Cardiac muscle cell (in vitro differentiated cells and primary cell): ENCODE measurements at regions not wholly inside any gene's neighbourhood (a gene's known extent, or its start where the extent isn't known, plus 50 kb on each side); places are given as distances from the start of the nearest gene placed in this dataset.

Experiments used
- DNase-seq, 2 donors: peaks; one replicate each; pipeline versions ENCODE4 v3.0.0 to v3.0.0-alpha.2; 2010 to 2017; ENCODE audit warnings: low read depth in 1 of 2, low spot score in 1 of 2
- H3K27ac ChIP-seq: fragments of 200-600 bp; sonication (generic); 2 replicates; pipeline ENCODE4 v1.5.1; 2016
- H3K27me3 ChIP-seq: fragments of 200-600 bp; sonication (generic); 2 replicates; pipeline ENCODE4 v1.6.0; 2016; ENCODE audit warnings: control low read depth
- H3K36me3 ChIP-seq: fragments of 200-600 bp; sonication (generic); 2 replicates; pipeline ENCODE4 v1.5.1; 2016; ENCODE audit warnings: control low read depth
- H3K4me1 ChIP-seq: fragments of 200-600 bp; sonication (generic); 2 replicates; pipeline ENCODE4 v1.8.1; 2017; ENCODE audit warnings: low read depth, mild to moderate bottlenecking, mixed run types
- H3K4me3 ChIP-seq: fragments of 200-600 bp; sonication (generic); 2 replicates; pipeline ENCODE4 v1.5.1; 2016; ENCODE audit warnings: mild to moderate bottlenecking
- H3K9me3 ChIP-seq: fragments of 200-600 bp; sonication (generic); 2 replicates; pipeline ENCODE4 v1.5.1; 2017; ENCODE audit warnings: low read depth, mild to moderate bottlenecking, control low read depth
- CTCF ChIP-seq: IDR thresholded peaks from 2 replicates; pipeline ENCODE4 v1.5.1; 2012; ENCODE audit warnings: low read depth, mild to moderate bottlenecking, low read length

DNA sequence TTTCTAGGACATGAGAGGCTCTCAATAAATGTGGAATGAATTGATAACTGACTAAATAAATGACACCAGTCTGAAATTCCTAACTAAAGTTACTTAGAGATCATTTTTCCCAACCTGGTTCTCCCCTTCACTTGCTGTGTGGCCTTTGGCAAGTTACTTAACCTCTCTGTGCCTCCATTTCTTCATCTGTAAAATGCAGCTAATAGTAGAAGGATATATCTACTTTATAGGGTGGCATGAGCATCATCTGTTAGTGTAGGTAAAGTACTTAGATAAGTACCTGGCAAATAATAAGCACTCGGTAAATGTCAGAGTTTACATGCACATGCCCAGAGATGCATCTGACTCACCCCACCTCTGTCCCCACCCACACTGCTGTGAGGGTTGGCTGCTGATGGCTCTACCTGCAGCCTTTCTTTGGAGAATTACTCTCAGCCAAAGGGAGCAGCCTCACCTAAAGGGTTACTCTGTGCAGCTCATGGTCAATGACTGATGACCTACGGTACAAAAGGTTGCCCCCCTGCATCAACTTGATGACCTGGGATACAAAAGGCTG lies 139.3 kb downstream of the CHIC2 start:
- no peak for TF ChIP-seq CTCF
- H3K27me3 ChIP-seq = no peaks in the 10 kb centered on the region
- H3K36me3 ChIP-seq = no peaks in the 10 kb centered on the region
- no peaks in the 10 kb centered on the region for H3K4me1 ChIP-seq
- DNase-seq = no peak
- no peak overlapping the region for H3K4me3 ChIP-seq
- no peak overlapping the region for H3K27ac ChIP-seq
- no peaks in the 10 kb centered on the region for H3K9me3 ChIP-seq

- no peak for DNase-seq
These were observed 139.9 kb downstream of the CHIC2 start for GRCh38 chr4:53924333-53925049.

GRCh38 chr4:53923921-53924320 lies 140.5 kb downstream of the CHIC2 start:
- H3K36me3 ChIP-seq = no peaks in the 10 kb centered on the region
- DNase-seq = no peak
- no peaks in the 10 kb centered on the region for H3K4me1 ChIP-seq
- no peak for TF ChIP-seq CTCF
- H3K9me3 ChIP-seq = no peaks in the 10 kb centered on the region
- H3K27me3 ChIP-seq = no peaks in the 10 kb centered on the region
- H3K27ac ChIP-seq = no peak overlapping the region
- no peak overlapping the region for H3K4me3 ChIP-seq

More at GRCh38 chr4:53924333-53925049, 139.9 kb downstream of the CHIC2 start:
- Histone ChIP-seq H3K27ac (no peak overlapping the region), H3K36me3 (no peaks in the 10 kb centered on the region), H3K9me3 (no peaks in the 10 kb centered on the region), H3K4me3 (no peak overlapping the region), H3K27me3 (no peaks in the 10 kb centered on the region), H3K4me1 (no peaks in the 10 kb centered on the region)
- no peak for TF ChIP-seq CTCF

DNA sequence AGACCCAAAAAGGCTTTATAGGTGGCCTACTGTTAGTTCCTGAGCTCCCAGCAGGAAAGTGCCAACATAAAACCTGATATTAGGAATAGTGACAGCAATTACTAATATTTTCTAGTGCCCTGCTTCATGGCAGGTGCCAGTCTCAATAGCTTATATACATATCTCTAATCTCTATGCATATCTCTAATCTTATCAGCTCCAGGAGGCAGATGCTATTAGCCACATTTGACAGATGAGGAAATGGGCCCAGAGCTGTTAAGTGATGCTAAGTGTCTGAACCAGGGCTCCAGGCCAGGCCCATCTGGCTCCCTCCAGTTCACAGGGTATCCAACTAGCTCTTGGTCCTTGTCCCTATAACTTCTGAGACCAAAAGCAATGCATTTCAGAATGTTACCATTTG lies 142.5 kb downstream of the CHIC2 start:
- Histone ChIP-seq H3K4me3 (no peak overlapping the region), H3K9me3 (no peaks in the 10 kb centered on the region), H3K4me1 (no peaks in the 10 kb centered on the region), H3K27ac (no peak overlapping the region), H3K36me3 (no peaks in the 10 kb centered on the region), H3K27me3 (no peaks in the 10 kb centered on the region)
- no peak for TF ChIP-seq CTCF
- DNase-seq = no peak

GRCh38 chr4:53920883-53921282 lies 143.5 kb downstream of the CHIC2 start:
- Histone ChIP-seq H3K4me1 (no peaks in the 10 kb centered on the region), H3K27ac (no peak overlapping the region), H3K27me3 (no peaks in the 10 kb centered on the region), H3K9me3 (no peaks in the 10 kb centered on the region), H3K4me3 (no peak overlapping the region), H3K36me3 (no peaks in the 10 kb centered on the region)
- TF ChIP-seq CTCF = no peak
- no peak for DNase-seq
